SH-SY5Y (cell line): ENCODE measurements at regions not wholly inside any gene's neighbourhood (a gene's known extent, or its start where the extent isn't known, plus 50 kb on each side); places are given as distances from the start of the nearest gene placed in this dataset.

ENCODE experiments used
- GATA2 ChIP-seq: IDR thresholded peaks from 2 replicates; pipeline ENCODE4 v1.6.1; 2011; ENCODE audit warnings: mild to moderate bottlenecking, low read depth, low read length
- GATA3 ChIP-seq: IDR thresholded peaks from 2 replicates; pipeline ENCODE4 v1.6.1; 2011; ENCODE audit warnings: low read depth, mild to moderate bottlenecking, low read length, moderate library complexity

GRCh38 chr2:16349811-16350210 lies 315.8 kb downstream of the CYRIA start:
- no peak for TF ChIP-seq GATA2
- no peak for TF ChIP-seq GATA3
